ENCODE measurements at regions not wholly inside any gene's neighbourhood (a gene's known extent, or its start where the extent isn't known, plus 50 kb on each side); places are given as distances from the start of the nearest gene placed in this dataset.

DNA sequence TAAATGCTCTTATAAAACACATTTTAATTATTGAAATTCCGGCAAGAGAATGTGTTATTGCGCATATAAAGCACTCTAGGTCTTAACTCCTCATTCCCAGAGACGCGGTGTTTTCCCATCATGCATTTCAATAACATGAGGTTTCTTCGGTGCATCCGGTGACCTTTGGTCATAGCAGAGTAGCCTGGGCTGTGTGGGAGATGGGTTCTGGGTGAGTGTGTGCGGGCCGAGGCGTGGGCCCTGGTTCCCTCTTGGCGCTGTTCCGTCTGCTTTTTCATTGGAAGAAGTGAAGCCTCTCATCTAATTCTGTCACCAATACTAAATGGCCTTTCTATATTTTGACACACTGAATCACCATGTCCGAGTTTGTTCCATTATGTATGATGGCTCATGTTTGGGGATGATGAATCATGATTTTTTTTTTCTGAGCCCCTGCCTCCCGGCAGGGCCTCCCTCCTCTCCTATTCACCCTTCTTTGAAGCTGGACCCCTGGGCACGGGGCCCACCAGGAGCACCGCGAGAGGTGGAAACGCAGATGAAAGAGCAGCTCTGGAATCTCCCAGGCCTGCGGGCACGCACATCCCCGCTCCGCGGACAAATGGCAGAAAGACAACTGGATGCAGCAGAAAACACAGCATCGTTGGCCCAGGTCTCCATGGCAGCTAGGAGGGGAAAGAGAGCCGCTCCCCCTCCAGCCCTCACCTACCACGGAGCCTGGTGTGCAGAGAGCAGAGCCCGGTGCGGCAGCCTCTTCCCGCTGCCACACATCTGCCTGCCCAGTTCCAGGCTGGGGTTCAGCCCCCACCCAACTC lies 85.8 kb upstream of the HPCAL1 start:
- TF ChIP-seq EP300 (IDR thresholded peaks at IDR 0.05) (no peak), POLR2A (IDR thresholded peaks at IDR 0.05) (no peak)
- TF ChIP-seq, protein P1, sequence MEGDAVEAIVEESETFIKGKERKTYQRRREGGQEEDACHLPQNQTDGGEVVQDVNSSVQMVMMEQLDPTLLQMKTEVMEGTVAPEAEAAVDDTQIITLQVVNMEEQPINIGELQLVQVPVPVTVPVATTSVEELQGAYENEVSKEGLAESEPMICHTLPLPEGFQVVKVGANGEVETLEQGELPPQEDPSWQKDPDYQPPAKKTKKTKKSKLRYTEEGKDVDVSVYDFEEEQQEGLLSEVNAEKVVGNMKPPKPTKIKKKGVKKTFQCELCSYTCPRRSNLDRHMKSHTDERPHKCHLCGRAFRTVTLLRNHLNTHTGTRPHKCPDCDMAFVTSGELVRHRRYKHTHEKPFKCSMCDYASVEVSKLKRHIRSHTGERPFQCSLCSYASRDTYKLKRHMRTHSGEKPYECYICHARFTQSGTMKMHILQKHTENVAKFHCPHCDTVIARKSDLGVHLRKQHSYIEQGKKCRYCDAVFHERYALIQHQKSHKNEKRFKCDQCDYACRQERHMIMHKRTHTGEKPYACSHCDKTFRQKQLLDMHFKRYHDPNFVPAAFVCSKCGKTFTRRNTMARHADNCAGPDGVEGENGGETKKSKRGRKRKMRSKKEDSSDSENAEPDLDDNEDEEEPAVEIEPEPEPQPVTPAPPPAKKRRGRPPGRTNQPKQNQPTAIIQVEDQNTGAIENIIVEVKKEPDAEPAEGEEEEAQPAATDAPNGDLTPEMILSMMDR (IDR thresholded peaks at IDR 0.05): no peak

All from ovary (tissue), 3 donors.